ENCODE measurements at regions not wholly inside any gene's neighbourhood (a gene's known extent, or its start where the extent isn't known, plus 50 kb on each side); places are given as distances from the start of the nearest gene placed in this dataset.
"Not testable (repeated sequence)": the region's sequence is repeated elsewhere in the genome, so short reads cannot be mapped to it uniquely, and the experiment has no call there.

- TF ChIP-seq EZH2 (IDR thresholded peaks at IDR 0.05; ENCODE audit: insufficient read depth, poor library complexity, severe bottlenecking); EZH2phosphoT487 (IDR thresholded peaks at IDR 0.05; ENCODE audit: insufficient read depth, low read depth): not testable (repeated sequence)
These were observed 99.7 kb downstream of the RTP5 start for GRCh38 chr2:241969182-241969581.

All from GM23248 (cell line).